Activated CD8-positive, alpha-beta T cell treated with anti-CD3 and anti-CD28 coated beads, Interleukin-2, amount 10 ng/mL, durations not matched to agents 7 days and 5 days (primary cell): ENCODE measurements at regions not wholly inside any gene's neighbourhood (a gene's known extent, or its start where the extent isn't known, plus 50 kb on each side); places are given as distances from the start of the nearest gene placed in this dataset.

Experiments used
- ATAC-seq: fragments of 150-1000 bp; cut with Tn5 transposase; one replicate; pipeline ENCODE4 v1.10.0; 2021; ENCODE audit warnings: moderate library complexity
- CTCF ChIA-PET: fragments of 350-600 bp; sonication (Branson Sonifier 250); formaldehyde crosslinking; loops from one replicate; lab custom pipeline; 2021; ENCODE audit warnings: antibody characterized with exemption; lab: Charles Lee
- POLR2A ChIA-PET: fragments of 350-600 bp; sonication (Branson Sonifier 250); formaldehyde crosslinking; loops from one replicate; lab custom pipeline; 2021; ENCODE audit warnings: antibody characterized with exemption; lab: Charles Lee
- DNase-seq: peaks from one replicate; pipeline ENCODE4 v3.0.0-alpha.2; 2020
- H3K27ac Mint-ChIP-seq: one replicate; pipeline ENCODE4 v1.8.0; 2021; ENCODE audit warnings: mild to moderate bottlenecking, mixed read lengths
- H3K27me3 Mint-ChIP-seq: one replicate; pipeline ENCODE4 v1.8.0; 2021; ENCODE audit warnings: low read depth, mixed read lengths
- H3K36me3 Mint-ChIP-seq: one replicate; pipeline ENCODE4 v1.8.0; 2021; ENCODE audit warnings: low read depth, mixed read lengths
- H3K4me1 Mint-ChIP-seq: one replicate; pipeline ENCODE4 v1.8.0; 2021; ENCODE audit warnings: low read depth, mixed read lengths
- H3K4me3 Mint-ChIP-seq: one replicate; pipeline ENCODE4 v1.8.0; 2021; ENCODE audit warnings: mild to moderate bottlenecking, mixed read lengths
- H3K9me3 Mint-ChIP-seq: one replicate; pipeline ENCODE4 v1.8.0; 2022; ENCODE audit warnings: mixed read lengths; ENCODE audit not compliant: insufficient read depth

DNA sequence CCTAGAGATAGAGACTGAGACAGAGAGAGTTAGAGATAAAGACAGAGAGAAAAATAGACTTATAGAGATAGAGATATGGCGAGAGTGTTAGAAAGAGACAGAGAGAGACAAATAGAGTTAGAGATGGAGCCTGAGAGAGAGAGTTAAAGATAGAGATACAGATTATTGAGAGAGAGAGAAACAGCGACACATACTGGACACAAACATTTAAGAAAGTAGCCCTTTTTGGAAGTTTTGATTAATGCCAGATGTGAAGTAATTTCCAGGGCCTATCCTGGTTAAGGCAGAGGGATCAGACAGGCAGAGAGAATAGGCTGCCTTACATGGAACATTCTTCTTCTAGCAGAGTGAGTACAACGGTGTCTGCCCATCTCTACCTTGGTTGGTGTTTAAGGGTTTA, 311.6 kb upstream of the CDH7 start:
- no peak for ATAC-seq
- CTCF ChIA-PET = no interaction called here
- Mint-ChIP-seq H3K4me1 (no peaks in the 10 kb centered on the region), H3K4me3 (no peak overlapping the region), H3K27me3 (no peaks in the 10 kb centered on the region), H3K27ac (no peak overlapping the region), H3K9me3 (peaks cover 5% of the 10 kb centered on the region), H3K36me3 (no peaks in the 10 kb centered on the region)
- DNase-seq = no peak
- POLR2A ChIA-PET = no interaction called here

DNA sequence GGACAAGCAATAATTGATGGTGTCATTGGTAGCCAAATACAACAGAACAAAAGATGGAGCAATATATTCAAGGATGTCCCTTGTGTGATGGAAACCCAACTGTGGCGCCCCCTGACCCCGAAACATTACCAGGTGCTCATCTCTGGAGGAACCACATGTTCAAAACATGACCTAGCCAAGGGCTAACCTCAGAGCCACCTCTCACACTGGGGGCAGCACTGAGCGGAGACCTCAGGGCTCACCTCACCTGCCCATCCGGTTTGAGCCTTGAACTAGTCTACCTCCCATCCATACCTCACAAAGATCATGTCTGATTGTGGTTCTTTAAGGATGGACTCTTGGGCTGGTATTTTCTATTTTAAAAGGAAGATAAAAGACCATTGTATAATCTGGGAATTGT, 314.4 kb upstream of the CDH7 start:
- no peak for ATAC-seq
- H3K27me3 Mint-ChIP-seq = no peaks in the 10 kb centered on the region
- POLR2A ChIA-PET = no interaction called here
- H3K4me3 Mint-ChIP-seq = no peak overlapping the region
- H3K4me1 Mint-ChIP-seq = no peaks in the 10 kb centered on the region
- H3K9me3 Mint-ChIP-seq = peaks cover 5% of the 10 kb centered on the region
- no peaks in the 10 kb centered on the region for H3K36me3 Mint-ChIP-seq
- DNase-seq = no peak
- no peak overlapping the region for H3K27ac Mint-ChIP-seq
- CTCF ChIA-PET = no interaction called here

DNA sequence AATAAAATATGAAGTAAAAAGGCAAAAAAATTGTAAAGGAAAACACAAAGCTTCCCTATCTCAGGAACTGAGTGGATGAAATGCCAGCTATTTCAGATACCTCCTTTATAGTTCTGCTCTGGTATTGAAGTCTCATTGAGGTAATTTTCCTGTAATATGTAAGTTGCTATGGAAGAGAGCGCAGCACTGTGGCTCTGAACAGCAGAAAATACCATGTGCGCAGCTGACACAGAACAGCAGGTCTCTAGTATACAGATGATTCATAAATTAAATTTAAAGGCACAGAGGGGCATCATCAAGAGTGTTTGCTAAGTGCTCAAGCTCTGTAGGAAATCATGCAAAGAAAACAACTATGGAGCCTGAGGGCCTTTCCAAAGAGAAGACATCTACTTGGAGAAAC, 315.3 kb upstream of the CDH7 start:
- ChIA-PET CTCF (no interaction called here), POLR2A (no interaction called here)
- no peaks in the 10 kb centered on the region for H3K4me1 Mint-ChIP-seq
- DNase-seq (no peak), ATAC-seq (no peak)
- no peaks in the 10 kb centered on the region for H3K36me3 Mint-ChIP-seq
- no peaks in the 10 kb centered on the region for H3K27me3 Mint-ChIP-seq
- no peak overlapping the region for H3K4me3 Mint-ChIP-seq
- no peak overlapping the region for H3K27ac Mint-ChIP-seq
- H3K9me3 Mint-ChIP-seq = peaks cover 5% of the 10 kb centered on the region

DNA sequence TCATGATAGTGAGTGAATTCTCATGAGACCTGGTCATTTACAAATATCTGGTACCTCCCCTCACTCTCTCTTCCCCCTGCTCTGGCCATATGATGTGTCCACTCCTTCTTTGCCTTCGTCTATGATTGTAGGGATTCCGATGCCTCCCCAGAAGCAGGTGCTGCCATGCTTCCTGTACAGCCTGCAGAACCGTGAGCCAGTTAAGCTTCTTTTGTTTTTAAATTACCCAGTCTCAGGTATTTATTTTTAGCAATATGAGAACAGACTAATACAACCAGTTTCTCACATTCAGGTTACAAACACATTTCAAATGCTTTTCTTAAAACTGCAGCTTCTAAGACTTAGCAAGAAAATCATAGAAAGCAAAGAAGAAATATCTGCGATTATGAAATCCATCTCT, 321.2 kb upstream of the CDH7 start:
- ChIA-PET CTCF (no interaction called here), POLR2A (no interaction called here)
- ATAC-seq (no peak), DNase-seq (no peak)
- Mint-ChIP-seq H3K27ac (no peak overlapping the region), H3K27me3 (no peaks in the 10 kb centered on the region), H3K4me1 (no peaks in the 10 kb centered on the region), H3K36me3 (no peaks in the 10 kb centered on the region), H3K9me3 (peaks cover 6% of the 10 kb centered on the region), H3K4me3 (no peak overlapping the region)

DNA sequence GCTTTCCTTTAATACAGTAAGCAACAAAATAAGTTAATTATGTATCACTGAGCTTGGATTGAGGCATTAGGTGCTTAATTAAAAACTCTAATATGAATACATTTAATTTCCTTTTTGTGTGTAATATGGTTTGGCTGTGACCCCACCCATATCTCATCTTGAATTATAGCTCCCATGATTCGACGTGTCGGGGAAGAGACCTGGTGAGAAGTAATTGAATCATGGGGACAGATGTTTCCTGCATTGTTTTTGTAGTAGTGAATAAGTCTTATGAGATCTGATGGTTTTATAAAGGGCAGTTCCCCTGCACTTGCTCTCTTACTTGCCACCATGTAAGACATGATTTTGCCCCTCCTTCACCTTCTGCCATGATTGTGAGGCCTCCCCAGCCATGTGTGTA, 325.4 kb upstream of the CDH7 start:
- Mint-ChIP-seq H3K4me3 (no peak overlapping the region), H3K4me1 (no peaks in the 10 kb centered on the region), H3K27me3 (no peaks in the 10 kb centered on the region), H3K36me3 (no peaks in the 10 kb centered on the region), H3K9me3 (peaks cover 10% of the 10 kb centered on the region), H3K27ac (no peak overlapping the region)
- no peak for ATAC-seq
- ChIA-PET POLR2A (no interaction called here), CTCF (no interaction called here)
- DNase-seq = no peak

DNA sequence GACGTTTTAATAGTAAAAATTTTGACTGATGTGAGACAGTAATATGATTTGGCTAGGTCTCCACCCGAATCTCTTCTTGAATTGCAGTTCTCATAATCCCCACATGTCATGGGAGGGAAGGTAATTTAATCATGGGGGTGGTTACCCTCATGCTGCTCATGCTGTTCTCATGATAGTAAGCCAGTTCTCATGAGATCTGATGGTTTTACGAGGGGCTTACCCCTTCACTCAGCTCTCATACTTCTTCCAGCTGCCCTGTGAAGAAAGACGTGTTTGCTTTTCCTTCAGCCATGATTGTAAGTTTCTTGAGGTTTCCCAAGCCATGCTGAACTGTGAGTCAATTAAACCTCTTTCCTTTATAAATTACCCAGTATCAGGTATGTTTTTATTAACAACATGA, 327.0 kb upstream of the CDH7 start:
- ChIA-PET CTCF (no interaction called here), POLR2A (no interaction called here)
- Mint-ChIP-seq H3K27me3 (no peaks in the 10 kb centered on the region), H3K27ac (no peak overlapping the region), H3K36me3 (no peaks in the 10 kb centered on the region), H3K4me3 (no peak overlapping the region), H3K4me1 (no peaks in the 10 kb centered on the region), H3K9me3 (peaks cover 4% of the 10 kb centered on the region)
- no peak for DNase-seq
- ATAC-seq = no peak

DNA sequence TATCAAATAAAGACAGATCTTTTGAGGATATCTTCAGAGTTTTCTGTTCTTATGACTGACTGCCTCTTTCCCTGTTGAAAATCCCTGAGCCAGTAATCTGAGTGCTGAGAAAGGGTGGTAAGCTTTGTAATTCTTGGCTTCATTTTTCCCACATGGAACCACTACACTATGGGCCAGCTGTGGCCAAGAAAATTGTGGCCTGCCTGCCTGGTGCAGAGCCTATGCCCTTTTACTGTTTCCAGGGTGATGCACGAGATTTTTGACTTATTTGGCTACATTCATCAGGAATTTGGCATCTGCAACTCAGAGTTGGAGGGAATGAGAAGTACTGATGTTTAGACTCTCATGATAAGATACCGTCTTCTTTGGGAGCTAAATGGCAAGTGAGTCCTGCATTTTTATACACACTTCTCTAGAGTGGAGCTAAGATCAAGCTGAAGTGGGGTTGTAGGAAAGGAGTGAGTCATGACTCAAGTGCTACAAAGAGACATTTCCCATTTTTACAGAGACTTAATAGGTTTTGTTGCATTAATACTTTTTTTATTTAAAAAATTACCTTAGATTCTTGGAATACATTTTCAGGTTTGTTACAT, 328.2 kb upstream of the CDH7 start:
- ATAC-seq = no peak
- H3K9me3 Mint-ChIP-seq = peaks cover 4% of the 10 kb centered on the region
- ChIA-PET POLR2A (no interaction called here), CTCF (no interaction called here)
- H3K27me3 Mint-ChIP-seq = no peaks in the 10 kb centered on the region
- H3K4me3 Mint-ChIP-seq = no peak overlapping the region
- H3K4me1 Mint-ChIP-seq = no peaks in the 10 kb centered on the region
- no peak for DNase-seq
- no peaks in the 10 kb centered on the region for H3K36me3 Mint-ChIP-seq
- no peak overlapping the region for H3K27ac Mint-ChIP-seq

DNA sequence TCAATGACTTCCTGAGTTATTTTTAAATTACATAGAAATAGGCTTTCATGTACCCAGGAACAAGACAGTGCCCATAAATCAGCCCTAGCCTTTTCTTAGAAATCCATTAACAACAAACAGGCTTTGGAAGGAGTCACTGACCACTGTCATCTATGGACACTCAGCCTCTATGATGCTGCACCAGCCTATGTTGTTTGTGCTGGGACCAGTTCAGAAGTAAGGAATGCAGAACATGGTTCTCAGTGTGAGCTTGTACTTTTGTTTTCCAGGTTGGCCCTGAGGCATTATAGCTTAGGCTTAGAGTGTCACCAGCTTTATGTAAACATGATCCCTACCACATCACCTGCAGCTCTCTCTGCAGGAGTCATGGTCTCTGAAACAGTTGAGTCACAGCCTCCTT, 335.7 kb upstream of the CDH7 start:
- POLR2A ChIA-PET = no interaction called here
- H3K27me3 Mint-ChIP-seq = no peaks in the 10 kb centered on the region
- ATAC-seq (no peak), DNase-seq (no peak)
- H3K4me3 Mint-ChIP-seq = no peak overlapping the region
- H3K9me3 Mint-ChIP-seq = no peaks in the 10 kb centered on the region
- CTCF ChIA-PET = no interaction called here
- no peaks in the 10 kb centered on the region for H3K4me1 Mint-ChIP-seq
- H3K36me3 Mint-ChIP-seq = no peaks in the 10 kb centered on the region
- no peak overlapping the region for H3K27ac Mint-ChIP-seq

DNA sequence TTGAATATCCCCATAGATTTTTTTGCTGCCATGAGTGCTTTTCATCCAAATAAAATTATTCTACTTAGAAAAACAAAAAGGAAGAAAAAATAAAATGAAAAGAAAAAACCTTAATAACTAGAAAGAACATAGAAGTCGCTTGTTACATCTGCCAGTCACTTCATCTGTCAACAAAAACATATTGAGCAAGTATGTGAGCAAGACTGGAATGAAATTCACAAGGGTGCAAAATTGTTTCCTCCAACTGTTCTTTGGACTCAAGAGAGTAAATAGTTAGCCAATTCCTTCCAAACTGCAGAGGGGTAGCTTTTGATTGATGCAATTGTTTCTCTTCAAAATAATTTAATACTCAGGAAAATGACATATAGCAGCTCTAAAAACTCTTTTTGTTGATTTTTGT, 336.3 kb upstream of the CDH7 start:
- CTCF ChIA-PET = no interaction called here
- Mint-ChIP-seq H3K27me3 (no peaks in the 10 kb centered on the region), H3K36me3 (no peaks in the 10 kb centered on the region), H3K9me3 (no peaks in the 10 kb centered on the region), H3K4me1 (no peaks in the 10 kb centered on the region), H3K27ac (no peak overlapping the region), H3K4me3 (no peak overlapping the region)
- no peak for DNase-seq
- POLR2A ChIA-PET = no interaction called here
- no peak for ATAC-seq

DNA sequence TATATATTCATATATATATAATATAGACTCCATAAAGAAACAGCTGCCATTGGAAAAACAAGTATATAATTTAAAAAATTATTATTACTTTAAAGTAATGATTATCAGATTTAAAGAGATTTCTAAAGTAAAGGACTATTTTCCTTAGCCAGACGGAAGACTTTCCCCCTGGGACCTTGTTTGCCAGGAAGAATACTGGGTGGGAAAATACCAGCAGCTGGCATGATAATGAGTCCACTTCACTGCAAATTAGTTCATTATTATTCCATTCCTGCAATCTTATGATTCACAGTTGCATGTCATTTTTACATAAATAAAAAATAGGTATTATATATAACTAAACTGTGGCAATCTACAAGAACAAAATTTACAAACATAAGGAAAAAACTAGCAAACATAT, 339.8 kb upstream of the CDH7 start:
- Mint-ChIP-seq H3K27ac (no peak overlapping the region), H3K4me3 (no peak overlapping the region), H3K4me1 (no peaks in the 10 kb centered on the region), H3K36me3 (no peaks in the 10 kb centered on the region), H3K27me3 (no peaks in the 10 kb centered on the region), H3K9me3 (no peaks in the 10 kb centered on the region)
- CTCF ChIA-PET = no interaction called here
- POLR2A ChIA-PET = no interaction called here
- ATAC-seq (no peak), DNase-seq (no peak)

DNA sequence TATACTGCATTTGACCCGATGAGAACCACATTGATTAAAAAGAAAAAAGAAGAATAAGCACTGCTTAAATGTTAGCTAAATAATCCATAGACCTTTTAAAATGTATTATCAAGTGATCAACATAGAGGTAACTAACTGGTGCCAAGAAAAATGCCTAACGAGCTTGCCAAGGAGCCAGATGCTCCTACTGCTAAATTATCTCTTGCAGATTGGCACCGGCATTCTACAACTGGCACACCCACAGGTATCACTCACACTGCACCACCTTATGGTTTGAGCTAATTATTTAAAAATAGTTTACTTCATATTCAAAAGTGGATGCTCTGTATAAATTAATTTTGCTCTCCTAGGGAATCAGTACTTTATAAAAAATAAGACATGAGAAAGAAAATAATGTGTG, 341.6 kb upstream of the CDH7 start:
- H3K27ac Mint-ChIP-seq = no peak overlapping the region
- DNase-seq (no peak), ATAC-seq (no peak)
- H3K4me1 Mint-ChIP-seq = no peaks in the 10 kb centered on the region
- no peaks in the 10 kb centered on the region for H3K27me3 Mint-ChIP-seq
- H3K36me3 Mint-ChIP-seq = no peaks in the 10 kb centered on the region
- no peak overlapping the region for H3K4me3 Mint-ChIP-seq
- POLR2A ChIA-PET = no interaction called here
- CTCF ChIA-PET = no interaction called here
- no peaks in the 10 kb centered on the region for H3K9me3 Mint-ChIP-seq

DNA sequence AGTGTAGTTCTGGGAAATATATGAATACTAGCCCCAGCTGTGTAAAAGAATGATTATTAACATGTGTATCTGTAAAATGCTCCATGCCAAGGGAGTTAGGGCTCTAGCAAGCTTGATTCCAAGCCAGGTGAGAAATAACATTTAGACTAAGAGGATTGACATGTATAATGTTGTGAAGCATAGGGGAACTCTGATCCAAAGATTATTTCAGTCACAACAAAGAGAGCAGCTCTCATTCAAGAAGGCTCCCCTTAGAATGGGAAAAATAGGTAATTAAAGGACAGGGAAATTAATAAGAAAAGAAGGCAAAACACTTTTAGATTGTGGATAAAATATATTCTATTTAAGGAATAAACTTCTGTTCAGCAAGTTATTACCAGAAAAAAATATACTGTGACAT, 347.3 kb upstream of the CDH7 start:
- no peaks in the 10 kb centered on the region for H3K9me3 Mint-ChIP-seq
- CTCF ChIA-PET = no interaction called here
- H3K4me1 Mint-ChIP-seq = no peaks in the 10 kb centered on the region
- ATAC-seq (no peak), DNase-seq (no peak)
- H3K36me3 Mint-ChIP-seq = no peaks in the 10 kb centered on the region
- no peaks in the 10 kb centered on the region for H3K27me3 Mint-ChIP-seq
- no peak overlapping the region for H3K27ac Mint-ChIP-seq
- no peak overlapping the region for H3K4me3 Mint-ChIP-seq
- POLR2A ChIA-PET = no interaction called here

DNA sequence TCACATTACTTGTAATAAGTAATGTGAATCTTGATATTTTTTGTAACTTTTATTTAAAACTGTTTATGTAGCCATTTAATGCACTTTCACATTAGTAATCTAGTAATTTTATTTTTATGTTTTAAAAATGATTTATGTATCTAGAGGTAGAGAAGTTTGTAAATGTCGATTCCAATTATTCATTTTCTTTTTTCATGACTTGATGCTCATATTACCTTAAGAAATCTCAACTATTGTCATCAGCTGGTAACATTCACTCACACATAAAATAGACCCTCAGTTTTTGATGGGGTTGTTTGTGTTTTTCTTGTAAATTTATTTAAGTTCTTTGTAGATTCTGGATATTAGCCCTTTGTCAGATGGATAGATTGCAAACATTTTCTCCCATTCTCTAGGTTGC, 351.7 kb upstream of the CDH7 start:
- CTCF ChIA-PET = no interaction called here
- ATAC-seq (no peak), DNase-seq (no peak)
- no peaks in the 10 kb centered on the region for H3K36me3 Mint-ChIP-seq
- peaks cover 3% of the 10 kb centered on the region for H3K9me3 Mint-ChIP-seq
- no peaks in the 10 kb centered on the region for H3K27me3 Mint-ChIP-seq
- no peak overlapping the region for H3K4me3 Mint-ChIP-seq
- no peaks in the 10 kb centered on the region for H3K4me1 Mint-ChIP-seq
- POLR2A ChIA-PET = no interaction called here
- no peak overlapping the region for H3K27ac Mint-ChIP-seq
